ENCODE measurements at regions not wholly inside any gene's neighbourhood (a gene's known extent, or its start where the extent isn't known, plus 50 kb on each side); places are given as distances from the start of the nearest gene placed in this dataset.

DNA sequence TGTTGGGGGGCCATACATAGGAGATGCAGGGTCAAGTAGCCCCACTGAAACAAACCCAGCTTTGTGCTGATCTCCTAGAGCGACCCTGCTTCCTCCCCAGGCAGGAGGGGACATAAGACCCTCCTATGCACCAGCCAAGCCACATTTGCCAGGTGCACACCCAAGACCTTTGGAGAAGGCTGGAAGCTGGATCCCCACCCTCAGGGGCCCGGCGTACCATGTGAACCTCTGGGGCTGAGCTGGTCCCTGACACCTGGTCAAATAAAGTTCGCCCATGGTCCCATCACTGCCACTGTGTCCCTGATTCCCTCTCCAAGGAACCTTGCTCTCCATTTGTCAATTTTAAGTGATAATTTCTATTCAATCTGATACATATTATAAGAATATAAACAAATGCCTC, 162.1 kb upstream of the VASH1 start:
- no peak for DNase-seq (ENCODE audit: low read depth)
- no peak overlapping the region for H3K4me3 ChIP-seq (ENCODE audit: low read depth, low read length)
- TF ChIP-seq, protein P1, sequence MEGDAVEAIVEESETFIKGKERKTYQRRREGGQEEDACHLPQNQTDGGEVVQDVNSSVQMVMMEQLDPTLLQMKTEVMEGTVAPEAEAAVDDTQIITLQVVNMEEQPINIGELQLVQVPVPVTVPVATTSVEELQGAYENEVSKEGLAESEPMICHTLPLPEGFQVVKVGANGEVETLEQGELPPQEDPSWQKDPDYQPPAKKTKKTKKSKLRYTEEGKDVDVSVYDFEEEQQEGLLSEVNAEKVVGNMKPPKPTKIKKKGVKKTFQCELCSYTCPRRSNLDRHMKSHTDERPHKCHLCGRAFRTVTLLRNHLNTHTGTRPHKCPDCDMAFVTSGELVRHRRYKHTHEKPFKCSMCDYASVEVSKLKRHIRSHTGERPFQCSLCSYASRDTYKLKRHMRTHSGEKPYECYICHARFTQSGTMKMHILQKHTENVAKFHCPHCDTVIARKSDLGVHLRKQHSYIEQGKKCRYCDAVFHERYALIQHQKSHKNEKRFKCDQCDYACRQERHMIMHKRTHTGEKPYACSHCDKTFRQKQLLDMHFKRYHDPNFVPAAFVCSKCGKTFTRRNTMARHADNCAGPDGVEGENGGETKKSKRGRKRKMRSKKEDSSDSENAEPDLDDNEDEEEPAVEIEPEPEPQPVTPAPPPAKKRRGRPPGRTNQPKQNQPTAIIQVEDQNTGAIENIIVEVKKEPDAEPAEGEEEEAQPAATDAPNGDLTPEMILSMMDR (conservative IDR thresholded peaks at IDR 0.05; ENCODE audit: low read depth, low read length), result no peak

DNA sequence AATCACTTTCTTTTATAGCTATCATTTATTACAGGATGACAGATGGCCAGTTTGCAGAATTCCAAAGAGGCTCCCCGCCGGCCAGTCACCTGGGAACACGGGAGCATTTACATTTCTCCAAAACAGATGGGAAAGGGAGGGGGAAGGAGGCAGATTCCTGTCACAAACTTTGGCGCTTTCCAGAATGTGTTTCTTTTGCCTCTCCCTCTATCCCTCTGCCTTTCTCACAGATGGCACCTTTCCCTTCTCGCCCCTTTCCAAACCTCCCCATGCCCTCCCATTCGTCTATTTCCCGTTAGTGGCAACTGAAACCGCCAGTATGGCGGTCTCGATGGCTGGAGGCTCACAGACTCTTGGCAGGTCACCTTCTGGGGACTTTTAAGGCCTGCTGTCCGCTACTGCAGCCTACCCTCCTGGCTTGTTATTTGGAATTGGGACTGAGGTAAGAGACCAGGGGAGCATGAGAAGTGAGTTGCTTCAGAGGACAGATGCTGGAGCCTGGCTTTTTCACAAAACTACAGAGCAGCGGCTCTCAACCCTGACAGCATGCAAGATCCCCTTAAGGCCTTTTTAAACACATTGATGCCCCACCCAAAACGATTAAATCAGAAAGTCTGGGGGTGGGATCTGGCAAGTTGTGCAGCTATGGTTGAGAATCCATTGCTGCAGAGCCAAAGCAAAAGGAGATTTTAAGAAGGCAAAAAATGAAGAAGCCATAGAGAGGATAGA, 161.5 kb upstream of the VASH1 start:
- no peak for DNase-seq (ENCODE audit: low read depth)
- TF ChIP-seq, protein P1 (conservative IDR thresholded peaks at IDR 0.05; ENCODE audit: low read depth, low read length), result no peak
- no peak overlapping the region for H3K4me3 ChIP-seq (ENCODE audit: low read depth, low read length)

DNA sequence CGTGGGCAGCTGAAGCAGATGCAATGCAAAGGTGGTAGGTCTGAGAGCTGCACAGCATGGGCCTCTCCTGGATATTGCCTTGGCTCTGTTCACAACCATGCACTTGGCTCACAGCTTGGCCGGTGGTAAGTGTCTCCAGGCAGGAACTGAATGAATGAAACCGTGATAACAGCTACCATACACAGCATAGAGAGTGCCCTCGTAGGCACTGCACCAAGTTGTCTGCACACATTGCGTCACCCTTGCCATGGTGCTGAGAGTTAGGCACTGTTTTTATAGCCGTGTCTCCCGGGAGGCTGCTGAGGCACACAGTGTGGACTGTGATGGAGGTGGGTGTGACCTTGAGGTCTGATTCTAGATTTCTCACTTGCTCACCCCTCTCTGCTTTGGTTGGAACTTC, 157.6 kb upstream of the VASH1 start:
- H3K4me3 ChIP-seq (ENCODE audit: low read depth, low read length), result no peak overlapping the region
- no peak for DNase-seq (ENCODE audit: low read depth)
- TF ChIP-seq, protein P1 (conservative IDR thresholded peaks at IDR 0.05; ENCODE audit: low read depth, low read length), result no peak

DNA sequence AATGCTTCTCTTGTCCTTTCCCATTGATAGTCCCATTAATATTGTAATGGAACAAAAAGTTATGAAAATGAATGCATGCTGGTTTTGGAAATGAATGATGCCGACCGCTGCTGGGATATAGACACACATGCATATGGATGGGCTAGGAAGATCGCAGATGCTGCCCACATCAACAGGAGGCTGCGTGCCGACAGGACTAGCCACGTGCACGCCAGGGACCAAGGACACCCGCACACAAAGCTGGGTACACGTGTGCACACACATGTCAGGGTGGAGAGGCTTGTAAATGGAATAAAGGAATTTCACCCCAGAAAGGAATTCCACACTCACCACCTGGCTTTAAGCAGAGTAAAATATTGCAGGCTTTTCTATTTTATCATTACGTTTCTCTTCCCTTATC, 153.8 kb upstream of the VASH1 start:
- TF ChIP-seq, protein P1 (conservative IDR thresholded peaks at IDR 0.05; ENCODE audit: low read depth, low read length), result no peak
- no peak for DNase-seq (ENCODE audit: low read depth)
- no peak overlapping the region for H3K4me3 ChIP-seq (ENCODE audit: low read depth, low read length)

- no peak overlapping the region for H3K4me3 ChIP-seq (ENCODE audit: low read depth, low read length)
- DNase-seq (ENCODE audit: low read depth), result no peak
- TF ChIP-seq, protein P1 (conservative IDR thresholded peaks at IDR 0.05; ENCODE audit: low read depth, low read length), result no peak
Observed at GRCh38 chr14:76612654-76613053, 148.6 kb upstream of the VASH1 start.

GRCh38 chr14:76613616-76614015, 147.7 kb upstream of the VASH1 start:
- TF ChIP-seq, protein P1 (conservative IDR thresholded peaks at IDR 0.05; ENCODE audit: low read depth, low read length), result no peak
- no peak overlapping the region for H3K4me3 ChIP-seq (ENCODE audit: low read depth, low read length)
- no peak for DNase-seq (ENCODE audit: low read depth)

- TF ChIP-seq, protein P1 (conservative IDR thresholded peaks at IDR 0.05; ENCODE audit: low read depth, low read length), result no peak
- DNase-seq (ENCODE audit: low read depth), result no peak
- H3K4me3 ChIP-seq (ENCODE audit: low read depth, low read length), result no peak overlapping the region
Observed at GRCh38 chr14:76615331-76615730, 145.9 kb upstream of the VASH1 start.
